ENCODE measurements at regions not wholly inside any gene's neighbourhood (a gene's known extent, or its start where the extent isn't known, plus 50 kb on each side); places are given as distances from the start of the nearest gene placed in this dataset.

DNA sequence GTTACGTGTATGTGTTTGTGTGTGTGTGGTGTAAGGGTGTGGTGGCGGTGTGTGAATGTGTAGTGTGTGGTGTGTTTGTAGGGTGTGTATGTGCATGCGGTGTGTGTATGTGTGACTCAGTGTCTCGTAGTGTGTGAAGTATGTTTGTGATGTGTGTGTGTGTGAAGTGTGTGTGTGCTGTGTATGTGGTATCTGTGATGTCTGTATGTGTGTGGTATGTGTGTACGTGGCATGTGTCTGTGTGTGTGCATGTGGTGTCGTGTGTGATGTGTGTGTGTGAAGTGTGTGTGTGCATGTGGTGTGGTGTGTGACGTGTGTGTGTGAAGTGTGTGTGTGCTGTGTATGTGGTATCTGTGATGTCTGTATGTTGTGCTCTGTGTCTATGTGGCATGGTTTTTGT lies 339.4 kb downstream of the MTRR start:
- DNase-seq (ENCODE audit: insufficient read length, low spot score) (no peak), FAIRE-seq (no peak)
- TF ChIP-seq, protein P1, sequence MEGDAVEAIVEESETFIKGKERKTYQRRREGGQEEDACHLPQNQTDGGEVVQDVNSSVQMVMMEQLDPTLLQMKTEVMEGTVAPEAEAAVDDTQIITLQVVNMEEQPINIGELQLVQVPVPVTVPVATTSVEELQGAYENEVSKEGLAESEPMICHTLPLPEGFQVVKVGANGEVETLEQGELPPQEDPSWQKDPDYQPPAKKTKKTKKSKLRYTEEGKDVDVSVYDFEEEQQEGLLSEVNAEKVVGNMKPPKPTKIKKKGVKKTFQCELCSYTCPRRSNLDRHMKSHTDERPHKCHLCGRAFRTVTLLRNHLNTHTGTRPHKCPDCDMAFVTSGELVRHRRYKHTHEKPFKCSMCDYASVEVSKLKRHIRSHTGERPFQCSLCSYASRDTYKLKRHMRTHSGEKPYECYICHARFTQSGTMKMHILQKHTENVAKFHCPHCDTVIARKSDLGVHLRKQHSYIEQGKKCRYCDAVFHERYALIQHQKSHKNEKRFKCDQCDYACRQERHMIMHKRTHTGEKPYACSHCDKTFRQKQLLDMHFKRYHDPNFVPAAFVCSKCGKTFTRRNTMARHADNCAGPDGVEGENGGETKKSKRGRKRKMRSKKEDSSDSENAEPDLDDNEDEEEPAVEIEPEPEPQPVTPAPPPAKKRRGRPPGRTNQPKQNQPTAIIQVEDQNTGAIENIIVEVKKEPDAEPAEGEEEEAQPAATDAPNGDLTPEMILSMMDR (IDR thresholded peaks at IDR 0.05; ENCODE audit: insufficient read depth, missing control alignments): no peak

- TF ChIP-seq, protein P1 (IDR thresholded peaks at IDR 0.05; ENCODE audit: insufficient read depth, missing control alignments): no peak
- FAIRE-seq: no peak
- no peak for DNase-seq (ENCODE audit: insufficient read length, low spot score)
These were observed 340.6 kb downstream of the MTRR start for GRCh38 chr5:8209500-8209899.

DNA sequence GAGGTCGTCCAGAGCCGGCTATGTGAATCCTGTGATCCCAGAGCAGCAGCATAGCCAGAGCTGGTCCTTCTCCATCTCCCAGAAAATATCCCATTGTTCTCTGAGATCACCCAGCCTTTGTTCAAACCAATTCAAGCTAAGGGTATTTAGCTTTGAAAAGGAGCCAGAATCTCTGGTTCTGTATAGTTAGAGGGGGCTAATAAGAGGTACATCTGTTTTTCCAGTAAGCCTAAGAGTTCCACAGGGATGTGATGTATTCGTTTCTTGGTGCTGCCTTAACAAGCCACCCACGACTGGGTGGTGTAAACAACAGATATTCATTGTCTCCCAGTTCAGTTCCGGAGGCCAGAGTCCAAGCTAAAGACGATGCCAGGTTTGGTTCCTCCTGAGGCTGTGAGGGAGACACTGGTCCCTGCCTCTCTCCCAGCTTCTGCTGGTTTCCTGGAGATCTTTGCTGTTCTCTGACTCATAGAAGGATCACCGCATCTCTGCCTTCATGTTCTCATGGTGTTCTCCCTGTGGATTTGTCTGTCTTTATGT lies 344.8 kb downstream of the MTRR start:
- no peak for DNase-seq (ENCODE audit: insufficient read length, low spot score)
- FAIRE-seq: no peak
- TF ChIP-seq, protein P1 (IDR thresholded peaks at IDR 0.05; ENCODE audit: insufficient read depth, missing control alignments): no peak

DNA sequence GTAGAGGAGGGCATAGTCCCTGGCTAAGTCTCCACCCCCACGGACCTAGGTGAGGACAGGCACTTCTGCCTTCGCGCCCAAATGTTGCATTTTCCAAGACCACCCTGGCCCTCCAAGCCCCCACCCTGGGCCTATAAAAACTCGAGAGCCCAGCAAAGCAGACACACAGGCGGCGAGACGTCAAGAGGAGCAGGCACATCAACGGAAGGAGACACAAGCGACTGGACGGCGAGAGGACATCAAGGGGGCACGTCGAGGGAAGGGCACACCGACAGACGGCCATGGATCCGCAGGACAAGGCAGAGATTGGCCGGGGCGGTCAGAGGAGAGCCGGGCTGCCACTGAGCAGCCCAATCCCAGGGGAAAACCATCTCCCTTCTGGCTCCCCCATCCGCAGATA lies 348.0 kb downstream of the MTRR start:
- TF ChIP-seq, protein P1 (IDR thresholded peaks at IDR 0.05; ENCODE audit: insufficient read depth, missing control alignments): no peak
- DNase-seq (ENCODE audit: insufficient read length, low spot score): no peak
- FAIRE-seq: no peak

DNA sequence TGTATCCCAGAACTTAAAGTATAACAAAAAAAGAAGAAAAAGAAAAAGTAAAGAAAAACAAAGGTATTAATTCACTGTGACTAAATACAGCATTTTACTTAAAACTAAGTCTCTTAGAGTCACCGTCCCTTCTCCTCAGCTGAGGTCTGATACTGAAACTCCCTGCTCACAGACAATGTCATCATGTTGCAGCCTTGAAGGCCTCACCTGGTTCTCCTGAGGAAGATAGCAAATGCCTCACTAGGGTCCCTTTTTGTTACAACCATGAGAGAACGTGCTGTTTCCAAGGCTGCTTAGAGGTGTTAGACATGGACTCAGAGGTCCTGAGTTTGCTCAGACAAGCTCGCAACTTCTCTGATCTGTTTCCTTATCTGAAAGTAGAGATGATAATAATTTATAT lies 357.2 kb downstream of the MTRR start:
- DNase-seq (ENCODE audit: insufficient read length, low spot score): no peak
- TF ChIP-seq, protein P1 (IDR thresholded peaks at IDR 0.05; ENCODE audit: insufficient read depth, missing control alignments): no peak
- no peak for FAIRE-seq

- DNase-seq (ENCODE audit: insufficient read length, low spot score) (no peak), FAIRE-seq (no peak)
- TF ChIP-seq, protein P1 (IDR thresholded peaks at IDR 0.05; ENCODE audit: insufficient read depth, missing control alignments): no peak
These were observed 358.2 kb downstream of the MTRR start for GRCh38 chr5:8227112-8227511.

DNA sequence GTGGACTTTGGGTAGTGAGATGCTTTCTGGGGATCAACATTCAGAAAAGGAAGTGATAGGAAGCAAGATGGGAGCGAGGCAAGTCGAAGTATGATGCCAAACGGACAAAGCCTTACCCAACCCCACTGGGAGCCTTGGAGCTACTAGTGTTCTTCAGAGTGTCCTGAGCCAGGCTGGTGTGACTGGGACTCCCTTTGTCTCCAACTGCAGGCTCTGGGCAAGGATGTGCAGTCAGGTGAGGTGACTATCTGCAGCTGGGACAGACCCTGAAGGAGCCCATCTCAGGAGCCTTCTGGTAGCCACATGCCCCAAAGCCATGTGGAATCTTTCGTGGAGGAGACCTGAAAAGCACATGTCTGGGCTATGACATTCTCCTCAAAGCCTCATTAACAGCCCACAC lies 360.6 kb downstream of the MTRR start:
- TF ChIP-seq, protein P1 (IDR thresholded peaks at IDR 0.05; ENCODE audit: insufficient read depth, missing control alignments): no peak
- FAIRE-seq: no peak

More for the DNA sequence above, 360.6 kb downstream of the MTRR start:
- DNase-seq (ENCODE audit: insufficient read length, low spot score): no peak

Measured in D721Med (cell line).